Frontal cortex (tissue), 3 donors: ENCODE measurements at regions not wholly inside any gene's neighbourhood (a gene's known extent, or its start where the extent isn't known, plus 50 kb on each side); places are given as distances from the start of the nearest gene placed in this dataset.
"Not testable (repeated sequence)": the region's sequence is repeated elsewhere in the genome, so short reads cannot be mapped to it uniquely, and the experiment has no call there.

Experiments used
- DNase-seq, 2 donors: peaks; one replicate each; pipeline ENCODE4 v3.0.0; 2012; ENCODE audit warnings: low spot score in 2 of 2
- FAIRE-seq: peaks from 2 replicates; lab custom pipeline; 2012; peaks lifted over from hg19 to GRCh38; lab: Jason Lieb, UNC
- donor health status: control.
- donor health status: control.
- donor health status: control.

- no peak for DNase-seq
- no peak for FAIRE-seq
These were observed 70.3 kb downstream of the BARX1 start for GRCh38 chr9:93884808-93885207.

- not testable (repeated sequence) for DNase-seq, FAIRE-seq
These were observed 75.3 kb downstream of the BARX1 start for GRCh38 chr9:93879662-93880407.

GRCh38 chr9:93875330-93875729, 79.8 kb downstream of the BARX1 start:
- FAIRE-seq (no peak), DNase-seq (no peak)

- DNase-seq (no peak), FAIRE-seq (no peak)
These were observed 80.9 kb downstream of the BARX1 start for GRCh38 chr9:93874242-93874641.

GRCh38 chr9:93871286-93871685, 83.9 kb downstream of the BARX1 start:
- no peak for DNase-seq
- FAIRE-seq = no peak

- FAIRE-seq (no peak), DNase-seq (no peak)
These were observed 85.3 kb downstream of the BARX1 start for GRCh38 chr9:93869863-93870262.

- FAIRE-seq (no peak), DNase-seq (no peak)
These were observed 86.1 kb downstream of the BARX1 start for GRCh38 chr9:93869088-93869487.

GRCh38 chr9:93865716-93866115, 89.4 kb downstream of the BARX1 start:
- DNase-seq = no peak
- FAIRE-seq = no peak

GRCh38 chr9:93865245-93865644, 89.9 kb downstream of the BARX1 start:
- FAIRE-seq = no peak

GRCh38 chr9:93864840-93865239, 90.3 kb downstream of the BARX1 start:
- no peak for FAIRE-seq
- no peak for DNase-seq

More at GRCh38 chr9:93865245-93865644, 89.9 kb downstream of the BARX1 start:
- no peak for DNase-seq

GRCh38 chr9:93864032-93864431, 91.1 kb downstream of the BARX1 start:
- FAIRE-seq (no peak), DNase-seq (no peak)

- FAIRE-seq (no peak), DNase-seq (no peak)
These were observed 92.1 kb downstream of the BARX1 start for GRCh38 chr9:93862877-93863545.

- no peak for DNase-seq
- FAIRE-seq = no peak
These were observed 93.3 kb downstream of the BARX1 start for GRCh38 chr9:93861736-93862358.

- no peak for FAIRE-seq
- no peak for DNase-seq
These were observed 94.2 kb downstream of the BARX1 start for GRCh38 chr9:93860694-93861658.

- no peak for DNase-seq
- no peak for FAIRE-seq
These were observed 95.5 kb downstream of the BARX1 start for GRCh38 chr9:93859431-93860215.

GRCh38 chr9:93857528-93857927, 97.6 kb downstream of the BARX1 start:
- FAIRE-seq = no peak
- DNase-seq = no peak

GRCh38 chr9:93852728-93853127, 102.4 kb downstream of the BARX1 start:
- FAIRE-seq = no peak
- DNase-seq = no peak

- no peak for FAIRE-seq
These were observed 108.8 kb downstream of the BARX1 start for GRCh38 chr9:93846349-93846748.

GRCh38 chr9:93843396-93843795, 111.8 kb downstream of the BARX1 start:
- FAIRE-seq (no peak), DNase-seq (no peak)

More at GRCh38 chr9:93846349-93846748, 108.8 kb downstream of the BARX1 start:
- no peak for DNase-seq
